ENCODE measurements at regions not wholly inside any gene's neighbourhood (a gene's known extent, or its start where the extent isn't known, plus 50 kb on each side); places are given as distances from the start of the nearest gene placed in this dataset.
"Not testable (repeated sequence)": the region's sequence is repeated elsewhere in the genome, so short reads cannot be mapped to it uniquely, and the experiment has no call there.

DNA sequence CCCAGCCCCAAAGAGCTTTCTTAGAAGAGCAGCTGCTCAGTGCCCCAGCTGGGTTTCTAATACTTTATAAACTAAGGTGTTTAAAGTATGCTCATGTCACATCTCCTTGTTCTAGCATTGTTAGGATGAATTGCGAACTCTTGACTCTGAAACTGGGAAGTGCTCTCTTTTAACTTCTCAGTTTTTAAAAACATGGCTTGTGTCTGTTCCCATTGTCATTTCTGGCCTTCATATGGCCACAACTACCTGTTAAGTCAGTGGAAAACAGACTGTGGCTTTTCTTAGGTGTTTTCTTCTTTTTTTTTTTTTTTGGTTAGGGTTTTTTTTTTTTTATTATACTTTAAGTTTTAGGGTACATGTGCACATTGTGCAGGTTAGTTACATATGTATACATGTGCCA, 164.7 kb downstream of the KCNRG start:
- H3K4me1 ChIP-seq (ENCODE audit: control insufficient read depth, insufficient read depth, low read length), result no peaks in the 10 kb centered on the region
- no peaks in the 10 kb centered on the region for H3K9me3 ChIP-seq (ENCODE audit: control insufficient read depth, low read length)
- no peak overlapping the region for H3K9ac ChIP-seq (ENCODE audit: low read length)
- no peak for DNase-seq (ENCODE audit: low read depth)
- H3K27me3 ChIP-seq (replicated peaks; ENCODE audit: control insufficient read depth, insufficient read depth, low read length), result no peaks in the 10 kb centered on the region
- H3K4me3 ChIP-seq (ENCODE audit: low read length), result no peak overlapping the region
- H3K36me3 ChIP-seq (ENCODE audit: control insufficient read depth, insufficient read depth, low read length, severe bottlenecking), result no peaks in the 10 kb centered on the region

DNA sequence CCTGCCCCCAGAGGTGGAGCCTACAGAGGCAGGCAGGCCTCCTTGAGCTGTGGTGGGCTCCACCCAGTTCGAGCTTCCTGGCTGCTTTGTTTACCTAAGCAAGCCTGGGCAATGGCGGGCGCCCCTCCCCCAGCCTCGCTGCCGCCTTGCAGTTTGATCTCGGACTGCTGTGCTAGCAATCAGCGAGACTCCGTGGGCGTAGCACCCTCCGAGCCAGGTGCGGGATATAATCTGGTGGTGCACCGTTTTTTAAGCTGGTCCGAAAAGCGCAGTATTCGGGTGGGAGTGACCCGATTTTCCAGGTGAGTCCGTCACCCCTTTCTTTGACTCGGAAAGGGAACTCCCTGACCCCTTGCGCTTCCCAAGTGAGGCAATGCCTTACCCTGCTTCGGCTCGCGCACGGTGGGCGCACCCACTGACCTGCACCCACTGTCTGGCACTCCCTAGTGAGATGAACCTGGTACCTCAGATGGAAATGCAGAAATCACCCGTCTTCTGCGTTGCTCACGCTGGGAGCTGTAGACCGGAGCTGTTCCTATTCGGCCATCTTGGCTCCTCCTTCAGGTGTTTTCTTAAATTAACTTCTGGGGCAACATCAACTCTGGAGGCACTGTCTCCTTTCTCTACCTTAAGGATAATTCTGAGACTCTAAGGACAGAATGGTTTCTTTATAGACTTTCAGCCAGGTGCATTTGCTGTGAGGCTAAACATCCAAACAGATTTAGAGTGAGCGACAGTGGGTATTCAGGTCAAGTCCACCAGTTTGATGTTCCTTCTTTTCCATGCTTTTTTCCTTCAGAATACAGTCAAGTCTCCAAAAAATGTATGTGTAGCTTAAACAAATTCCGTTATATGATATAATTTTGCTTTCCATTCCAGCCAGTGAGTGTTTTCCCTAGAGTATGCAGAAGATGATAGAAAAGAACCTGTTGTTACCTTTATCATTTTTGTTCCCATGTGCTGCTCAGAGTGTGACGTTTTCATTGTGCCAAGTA, 170.8 kb downstream of the KCNRG start:
- not testable (repeated sequence) for H3K27me3 ChIP-seq (replicated peaks; ENCODE audit: control insufficient read depth, insufficient read depth, low read length); H3K36me3 ChIP-seq (ENCODE audit: control insufficient read depth, insufficient read depth, low read length, severe bottlenecking); H3K4me3 ChIP-seq (ENCODE audit: low read length); H3K9ac ChIP-seq (ENCODE audit: low read length); DNase-seq (ENCODE audit: low read depth); H3K9me3 ChIP-seq (ENCODE audit: control insufficient read depth, low read length); H3K4me1 ChIP-seq (ENCODE audit: control insufficient read depth, insufficient read depth, low read length)

DNA sequence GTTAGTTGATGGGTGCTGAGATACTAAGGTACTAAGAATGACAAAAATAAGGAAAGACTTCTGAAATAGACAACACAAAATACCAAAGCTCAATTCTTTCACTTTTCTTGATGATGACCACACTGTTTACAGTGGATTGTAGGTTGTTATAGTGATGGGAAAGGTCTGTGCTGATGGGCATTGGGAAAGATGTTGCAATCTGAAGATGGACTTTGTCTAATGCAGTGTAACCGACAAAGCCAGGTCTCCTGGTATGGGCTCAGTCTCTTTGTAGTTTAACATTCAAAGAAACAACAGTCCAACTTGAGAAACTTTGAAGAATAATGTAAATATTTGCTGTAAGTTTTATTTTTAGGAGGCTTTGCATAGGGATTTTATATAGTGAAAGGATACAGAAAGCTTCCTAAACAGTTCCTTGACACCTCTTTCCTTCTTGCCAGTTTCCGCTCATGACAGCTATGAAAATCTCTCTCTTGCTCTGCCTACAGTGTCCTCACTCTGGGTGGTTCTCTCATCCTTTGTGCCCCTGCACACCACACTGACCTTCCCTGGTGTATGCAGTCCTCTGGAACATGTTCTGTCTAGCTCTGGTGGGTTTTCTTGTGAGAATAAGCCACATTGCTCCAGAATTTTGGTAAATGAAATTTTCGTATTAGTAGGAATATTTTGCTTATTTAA, 172.2 kb downstream of the KCNRG start:
- Histone ChIP-seq H3K4me1 (ENCODE audit: control insufficient read depth, insufficient read depth, low read length) (no peaks in the 10 kb centered on the region), H3K9ac (ENCODE audit: low read length) (no peak overlapping the region)
- DNase-seq (ENCODE audit: low read depth), result no peak

DNA sequence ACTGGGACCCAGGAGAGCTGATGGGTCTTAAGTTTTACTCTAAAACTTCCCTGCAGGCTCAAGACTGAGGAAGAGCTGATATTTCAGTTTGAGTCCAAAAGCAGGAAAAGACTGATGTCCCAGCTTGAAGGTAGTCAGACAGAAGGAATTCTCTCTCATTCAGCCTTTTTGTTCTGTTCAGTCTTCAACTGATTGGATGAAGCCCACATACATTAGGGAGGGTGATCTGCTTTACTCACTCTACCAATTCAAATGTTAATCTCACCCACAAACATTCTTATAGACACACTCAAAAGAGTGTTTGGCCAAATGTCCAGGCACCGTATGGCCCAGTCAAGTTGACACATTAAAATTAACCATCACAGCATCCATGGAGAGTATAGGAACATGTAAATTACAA, 173.5 kb downstream of the KCNRG start:
- no peaks in the 10 kb centered on the region for H3K36me3 ChIP-seq (ENCODE audit: control insufficient read depth, insufficient read depth, low read length, severe bottlenecking)
- H3K9ac ChIP-seq (ENCODE audit: low read length), result no peak overlapping the region
- no peaks in the 10 kb centered on the region for H3K4me1 ChIP-seq (ENCODE audit: control insufficient read depth, insufficient read depth, low read length)
- DNase-seq (ENCODE audit: low read depth), result no peak
- H3K27me3 ChIP-seq (replicated peaks; ENCODE audit: control insufficient read depth, insufficient read depth, low read length), result no peaks in the 10 kb centered on the region
- no peak overlapping the region for H3K4me3 ChIP-seq (ENCODE audit: low read length)
- no peaks in the 10 kb centered on the region for H3K9me3 ChIP-seq (ENCODE audit: control insufficient read depth, low read length)

More for the DNA sequence above, 172.2 kb downstream of the KCNRG start:
- H3K36me3 ChIP-seq (ENCODE audit: control insufficient read depth, insufficient read depth, low read length, severe bottlenecking), result no peaks in the 10 kb centered on the region
- no peak overlapping the region for H3K4me3 ChIP-seq (ENCODE audit: low read length)
- H3K9me3 ChIP-seq (ENCODE audit: control insufficient read depth, low read length), result no peaks in the 10 kb centered on the region
- no peaks in the 10 kb centered on the region for H3K27me3 ChIP-seq (replicated peaks; ENCODE audit: control insufficient read depth, insufficient read depth, low read length)

DNA sequence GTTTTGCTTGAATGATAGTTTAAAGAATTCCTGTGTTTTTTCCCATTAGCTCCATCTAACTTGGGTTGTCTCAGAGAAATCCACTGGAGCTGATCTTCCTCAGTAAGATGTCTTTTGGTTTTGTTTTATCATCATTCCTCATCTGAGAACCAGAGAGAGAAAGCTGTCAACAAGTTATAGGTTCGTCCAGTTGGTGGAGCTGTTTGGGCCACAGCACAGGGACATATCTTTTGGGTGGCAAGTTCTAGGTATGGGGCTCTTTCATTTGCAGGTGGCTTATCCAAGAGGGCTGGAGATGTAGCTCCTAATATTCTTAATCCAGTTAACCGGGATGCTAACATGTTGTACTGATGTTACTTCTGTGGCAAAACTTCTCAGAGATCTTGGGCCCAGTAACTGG, 174.2 kb downstream of the KCNRG start:
- Histone ChIP-seq H3K27me3 (replicated peaks; ENCODE audit: control insufficient read depth, insufficient read depth, low read length) (no peaks in the 10 kb centered on the region), H3K4me3 (ENCODE audit: low read length) (no peak overlapping the region), H3K36me3 (ENCODE audit: control insufficient read depth, insufficient read depth, low read length, severe bottlenecking) (no peaks in the 10 kb centered on the region), H3K4me1 (ENCODE audit: control insufficient read depth, insufficient read depth, low read length) (no peaks in the 10 kb centered on the region), H3K9me3 (ENCODE audit: control insufficient read depth, low read length) (no peaks in the 10 kb centered on the region), H3K9ac (ENCODE audit: low read length) (no peak overlapping the region)
- DNase-seq (ENCODE audit: low read depth), result no peak

DNA sequence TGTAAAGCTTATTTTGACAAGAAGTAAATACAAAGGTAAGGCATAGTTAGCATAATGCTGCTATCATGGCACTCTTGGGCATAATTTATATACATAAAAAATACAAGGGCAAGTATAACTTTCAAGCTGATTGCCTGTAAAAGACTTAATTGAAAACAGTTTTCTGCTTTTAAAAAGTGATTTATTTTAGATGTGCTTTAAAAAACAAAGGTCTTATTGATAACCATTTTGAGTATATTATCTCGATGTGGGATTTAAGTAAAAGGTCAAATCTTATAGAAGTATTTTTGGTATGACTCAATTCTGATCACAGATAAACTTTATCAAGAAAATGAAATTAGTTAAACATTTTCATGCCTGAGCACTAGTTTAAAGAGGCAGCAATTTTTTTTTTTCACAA, 175.8 kb downstream of the KCNRG start:
- H3K36me3 ChIP-seq (ENCODE audit: control insufficient read depth, insufficient read depth, low read length, severe bottlenecking), result no peaks in the 10 kb centered on the region
- no peak for DNase-seq (ENCODE audit: low read depth)
- H3K4me1 ChIP-seq (ENCODE audit: control insufficient read depth, insufficient read depth, low read length), result no peaks in the 10 kb centered on the region
- H3K4me3 ChIP-seq (ENCODE audit: low read length), result no peak overlapping the region
- H3K9me3 ChIP-seq (ENCODE audit: control insufficient read depth, low read length), result no peaks in the 10 kb centered on the region
- H3K9ac ChIP-seq (ENCODE audit: low read length), result no peak overlapping the region
- no peaks in the 10 kb centered on the region for H3K27me3 ChIP-seq (replicated peaks; ENCODE audit: control insufficient read depth, insufficient read depth, low read length)

DNA sequence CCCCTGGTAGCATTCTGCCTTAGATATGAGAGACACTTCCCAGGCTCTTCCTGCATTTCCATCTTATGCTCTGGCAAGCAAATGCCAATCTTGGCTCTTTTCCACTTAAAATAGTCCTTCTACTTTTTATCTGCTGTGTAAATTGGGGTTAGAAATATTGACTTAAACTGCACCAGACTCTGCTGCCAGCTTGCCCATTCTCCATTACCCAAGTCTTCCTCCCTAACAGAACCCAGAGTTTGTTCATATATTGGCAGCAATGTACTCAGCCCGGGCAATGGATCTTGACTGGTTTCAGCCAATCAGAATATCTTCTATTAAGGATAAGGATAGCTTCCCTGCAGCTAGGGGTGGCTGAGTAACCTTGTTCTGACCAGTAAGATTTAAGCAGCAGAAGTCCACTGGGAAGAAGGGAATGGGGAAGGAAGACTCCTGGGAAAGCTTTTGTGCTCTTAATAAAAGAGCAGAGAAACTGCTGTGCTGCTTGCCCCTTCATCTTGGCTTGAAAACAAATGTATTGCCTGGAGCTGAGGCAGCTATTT, 177.1 kb downstream of the KCNRG start:
- Histone ChIP-seq H3K9me3 (ENCODE audit: control insufficient read depth, low read length) (no peaks in the 10 kb centered on the region), H3K4me1 (ENCODE audit: control insufficient read depth, insufficient read depth, low read length) (no peaks in the 10 kb centered on the region), H3K36me3 (ENCODE audit: control insufficient read depth, insufficient read depth, low read length, severe bottlenecking) (no peaks in the 10 kb centered on the region), H3K9ac (ENCODE audit: low read length) (no peak overlapping the region), H3K4me3 (ENCODE audit: low read length) (no peak overlapping the region), H3K27me3 (replicated peaks; ENCODE audit: control insufficient read depth, insufficient read depth, low read length) (no peaks in the 10 kb centered on the region)
- no peak for DNase-seq (ENCODE audit: low read depth)

DNA sequence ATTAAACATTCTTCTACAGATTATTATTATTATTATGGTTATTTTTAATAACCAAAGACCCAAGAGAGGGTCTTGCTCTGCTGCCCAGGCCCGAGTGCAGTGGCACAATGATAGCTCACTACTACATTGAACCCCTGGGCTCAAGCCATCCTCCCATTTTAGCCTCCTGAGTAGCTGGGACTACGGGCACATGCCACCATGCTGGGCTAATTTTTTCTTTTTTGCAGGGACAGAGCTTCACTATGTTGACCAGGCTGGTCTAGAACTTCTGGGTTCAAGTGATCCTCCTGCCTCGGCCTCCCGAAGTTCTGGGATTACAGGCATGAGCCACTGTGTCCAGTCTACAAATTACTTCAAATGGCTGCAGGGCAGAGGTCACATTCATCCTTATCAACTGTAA, 179.8 kb downstream of the KCNRG start:
- DNase-seq (ENCODE audit: low read depth), result no peak
- H3K9me3 ChIP-seq (ENCODE audit: control insufficient read depth, low read length), result no peaks in the 10 kb centered on the region
- no peaks in the 10 kb centered on the region for H3K36me3 ChIP-seq (ENCODE audit: control insufficient read depth, insufficient read depth, low read length, severe bottlenecking)
- peaks cover 4% of the 10 kb centered on the region for H3K4me1 ChIP-seq (ENCODE audit: control insufficient read depth, insufficient read depth, low read length)
- H3K27me3 ChIP-seq (replicated peaks; ENCODE audit: control insufficient read depth, insufficient read depth, low read length), result no peaks in the 10 kb centered on the region
- no peak overlapping the region for H3K9ac ChIP-seq (ENCODE audit: low read length)
- H3K4me3 ChIP-seq (ENCODE audit: low read length), result no peak overlapping the region

DNA sequence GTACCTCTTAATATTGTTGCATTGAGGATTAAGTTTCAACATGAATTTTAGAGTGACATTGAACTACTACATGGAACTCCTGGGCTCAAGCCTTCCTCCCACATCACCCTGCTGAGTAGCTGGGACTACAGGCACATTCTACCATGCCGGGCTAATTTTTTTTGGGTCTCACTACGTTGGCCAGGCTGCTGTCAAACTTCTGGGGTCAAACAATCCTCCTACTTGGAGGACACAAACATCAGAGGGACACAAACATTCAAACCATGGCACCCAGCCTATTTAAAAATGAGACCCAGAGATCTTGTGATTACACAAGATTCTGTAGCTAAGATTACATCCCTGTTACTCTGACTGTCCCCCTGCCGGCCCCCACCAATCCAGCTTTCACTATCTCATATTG, 180.9 kb downstream of the KCNRG start:
- no peaks in the 10 kb centered on the region for H3K9me3 ChIP-seq (ENCODE audit: control insufficient read depth, low read length)
- no peaks in the 10 kb centered on the region for H3K27me3 ChIP-seq (replicated peaks; ENCODE audit: control insufficient read depth, insufficient read depth, low read length)
- no peak overlapping the region for H3K9ac ChIP-seq (ENCODE audit: low read length)
- H3K36me3 ChIP-seq (ENCODE audit: control insufficient read depth, insufficient read depth, low read length, severe bottlenecking), result no peaks in the 10 kb centered on the region
- H3K4me3 ChIP-seq (ENCODE audit: low read length), result no peak overlapping the region
- no peak for DNase-seq (ENCODE audit: low read depth)
- H3K4me1 ChIP-seq (ENCODE audit: control insufficient read depth, insufficient read depth, low read length), result peaks cover 4% of the 10 kb centered on the region

DNA sequence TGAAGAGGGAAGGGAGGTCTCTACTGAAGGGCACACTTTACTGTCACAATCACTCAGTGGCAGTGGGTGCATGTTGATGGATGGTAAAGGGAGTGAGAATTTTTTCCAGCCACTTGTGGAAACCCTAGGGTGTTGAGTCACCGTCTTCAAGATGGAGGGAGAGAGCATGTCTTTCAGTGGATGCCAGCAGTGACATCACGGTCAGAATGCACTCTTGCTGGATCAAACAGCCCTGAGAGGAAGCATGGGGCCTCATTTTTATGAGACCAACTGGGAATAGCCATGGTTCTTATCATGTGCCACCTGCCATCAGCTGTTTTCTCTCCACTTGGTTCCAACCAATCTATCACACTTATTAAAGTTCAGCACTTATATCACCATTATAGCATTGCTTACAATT, 182.5 kb downstream of the KCNRG start:
- H3K27me3 ChIP-seq (replicated peaks; ENCODE audit: control insufficient read depth, insufficient read depth, low read length), result no peaks in the 10 kb centered on the region
- no peak overlapping the region for H3K9ac ChIP-seq (ENCODE audit: low read length)
- H3K4me1 ChIP-seq (ENCODE audit: control insufficient read depth, insufficient read depth, low read length), result peaks cover 4% of the 10 kb centered on the region
- DNase-seq (ENCODE audit: low read depth), result no peak
- H3K9me3 ChIP-seq (ENCODE audit: control insufficient read depth, low read length), result no peaks in the 10 kb centered on the region
- H3K36me3 ChIP-seq (ENCODE audit: control insufficient read depth, insufficient read depth, low read length, severe bottlenecking), result no peaks in the 10 kb centered on the region
- no peak overlapping the region for H3K4me3 ChIP-seq (ENCODE audit: low read length)

DNA sequence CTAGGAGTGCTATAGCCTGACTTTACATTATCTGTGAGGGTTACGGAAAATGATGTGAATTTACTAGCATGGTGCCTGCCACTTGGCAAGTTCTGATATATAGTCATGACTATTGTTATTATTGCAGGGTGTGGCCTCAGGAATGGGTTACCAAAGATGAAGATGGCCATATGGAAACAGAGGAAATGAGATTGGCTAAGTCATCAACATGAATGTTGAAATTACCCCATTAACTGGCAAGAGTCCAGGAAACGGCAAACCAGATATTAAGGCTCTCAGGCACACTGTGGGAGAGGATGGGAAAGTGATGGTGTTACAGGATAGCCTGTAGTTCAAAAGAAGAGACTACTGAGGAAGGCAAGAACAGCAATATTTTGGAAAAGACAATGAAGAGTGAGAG, 183.3 kb downstream of the KCNRG start:
- H3K9me3 ChIP-seq (ENCODE audit: control insufficient read depth, low read length), result no peaks in the 10 kb centered on the region
- H3K36me3 ChIP-seq (ENCODE audit: control insufficient read depth, insufficient read depth, low read length, severe bottlenecking), result no peaks in the 10 kb centered on the region
- H3K4me3 ChIP-seq (ENCODE audit: low read length), result no peak overlapping the region
- no peaks in the 10 kb centered on the region for H3K27me3 ChIP-seq (replicated peaks; ENCODE audit: control insufficient read depth, insufficient read depth, low read length)
- DNase-seq (ENCODE audit: low read depth), result no peak
- no peak overlapping the region for H3K9ac ChIP-seq (ENCODE audit: low read length)
- peaks cover 4% of the 10 kb centered on the region for H3K4me1 ChIP-seq (ENCODE audit: control insufficient read depth, insufficient read depth, low read length)
